ENCODE measurements at regions not wholly inside any gene's neighbourhood (a gene's known extent, or its start where the extent isn't known, plus 50 kb on each side); places are given as distances from the start of the nearest gene placed in this dataset.

- no peak overlapping the region for H3K27ac ChIP-seq (ENCODE audit: low read length)
- no peak for DNase-seq
- H3K9ac ChIP-seq (ENCODE audit: low read depth, low read length): no peak overlapping the region
- no peak overlapping the region for H2AFZ ChIP-seq (ENCODE audit: low read depth, low read length)
- no peak for ATAC-seq (ENCODE audit: insufficient read depth, low read depth)
- no peaks in the 10 kb centered on the region for H4K20me1 ChIP-seq (ENCODE audit: insufficient read depth, low read length)
- H3K4me2 ChIP-seq (ENCODE audit: insufficient read depth, low read length): no peak overlapping the region
- H3K79me2 ChIP-seq (ENCODE audit: insufficient read depth, low read length): no peaks in the 10 kb centered on the region
- H3K27me3 ChIP-seq (ENCODE audit: insufficient read depth, low read length, poor library complexity): peaks cover 14% of the 10 kb centered on the region
- no peak overlapping the region for H3K4me3 ChIP-seq (ENCODE audit: low read depth in 1 of 2, low read length in 2 of 2)
- H3K36me3 ChIP-seq (ENCODE audit: insufficient read depth, low read length): no peaks in the 10 kb centered on the region
- no peaks in the 10 kb centered on the region for H3K4me1 ChIP-seq (ENCODE audit: insufficient read depth, low read length)
- H3K9me3 ChIP-seq (ENCODE audit: insufficient read depth, low read length, severe bottlenecking): no peaks in the 10 kb centered on the region
- peak; percentile 41 for TF ChIP-seq CTCF (IDR thresholded peaks at IDR 0.05; ENCODE audit: borderline replicate concordance, extremely low read depth, low read length, poor library complexity, severe bottlenecking)
- TF ChIP-seq EZH2 (IDR thresholded peaks at IDR 0.05; ENCODE audit: borderline replicate concordance, low read depth, low read length, severe bottlenecking): no peak
Observed at GRCh38 chr18:22332590-22332989, 85.1 kb downstream of the CTAGE1 start.

GRCh38 chr18:22330508-22330907, 87.2 kb downstream of the CTAGE1 start:
- H3K27ac ChIP-seq (ENCODE audit: low read length): no peak overlapping the region
- no peak overlapping the region for H3K4me3 ChIP-seq (ENCODE audit: low read depth in 1 of 2, low read length in 2 of 2)
- no peaks in the 10 kb centered on the region for H4K20me1 ChIP-seq (ENCODE audit: insufficient read depth, low read length)
- H2AFZ ChIP-seq (ENCODE audit: low read depth, low read length): no peak overlapping the region
- no peak overlapping the region for H3K9ac ChIP-seq (ENCODE audit: low read depth, low read length)
- TF ChIP-seq CTCF (IDR thresholded peaks at IDR 0.05; ENCODE audit: borderline replicate concordance, extremely low read depth, low read length, poor library complexity, severe bottlenecking) (no peak), EZH2 (IDR thresholded peaks at IDR 0.05; ENCODE audit: borderline replicate concordance, low read depth, low read length, severe bottlenecking) (no peak)
- no peak for DNase-seq
- no peak overlapping the region for H3K4me2 ChIP-seq (ENCODE audit: insufficient read depth, low read length)
- no peaks in the 10 kb centered on the region for H3K79me2 ChIP-seq (ENCODE audit: insufficient read depth, low read length)
- H3K27me3 ChIP-seq (ENCODE audit: insufficient read depth, low read length, poor library complexity): peaks cover 14% of the 10 kb centered on the region
- no peaks in the 10 kb centered on the region for H3K36me3 ChIP-seq (ENCODE audit: insufficient read depth, low read length)
- H3K9me3 ChIP-seq (ENCODE audit: insufficient read depth, low read length, severe bottlenecking): no peaks in the 10 kb centered on the region
- no peak for ATAC-seq (ENCODE audit: insufficient read depth, low read depth)
- H3K4me1 ChIP-seq (ENCODE audit: insufficient read depth, low read length): no peaks in the 10 kb centered on the region

GRCh38 chr18:22325396-22325795, 92.3 kb downstream of the CTAGE1 start:
- H3K27me3 ChIP-seq (ENCODE audit: insufficient read depth, low read length, poor library complexity): peaks cover 15% of the 10 kb centered on the region
- no peaks in the 10 kb centered on the region for H4K20me1 ChIP-seq (ENCODE audit: insufficient read depth, low read length)
- no peak for ATAC-seq (ENCODE audit: insufficient read depth, low read depth)
- no peak overlapping the region for H3K4me2 ChIP-seq (ENCODE audit: insufficient read depth, low read length)
- no peak overlapping the region for H2AFZ ChIP-seq (ENCODE audit: low read depth, low read length)
- no peak overlapping the region for H3K4me3 ChIP-seq (ENCODE audit: low read depth in 1 of 2, low read length in 2 of 2)
- H3K9me3 ChIP-seq (ENCODE audit: insufficient read depth, low read length, severe bottlenecking): no peaks in the 10 kb centered on the region
- no peak for DNase-seq
- TF ChIP-seq CTCF (IDR thresholded peaks at IDR 0.05; ENCODE audit: borderline replicate concordance, extremely low read depth, low read length, poor library complexity, severe bottlenecking) (no peak), EZH2 (IDR thresholded peaks at IDR 0.05; ENCODE audit: borderline replicate concordance, low read depth, low read length, severe bottlenecking) (no peak)
- no peaks in the 10 kb centered on the region for H3K79me2 ChIP-seq (ENCODE audit: insufficient read depth, low read length)
- no peaks in the 10 kb centered on the region for H3K4me1 ChIP-seq (ENCODE audit: insufficient read depth, low read length)
- no peak overlapping the region for H3K27ac ChIP-seq (ENCODE audit: low read length)
- H3K36me3 ChIP-seq (ENCODE audit: insufficient read depth, low read length): no peaks in the 10 kb centered on the region
- H3K9ac ChIP-seq (ENCODE audit: low read depth, low read length): no peak overlapping the region
